ENCODE measurements at regions not wholly inside any gene's neighbourhood (a gene's known extent, or its start where the extent isn't known, plus 50 kb on each side); places are given as distances from the start of the nearest gene placed in this dataset.
"Not testable (repeated sequence)": the region's sequence is repeated elsewhere in the genome, so short reads cannot be mapped to it uniquely, and the experiment has no call there.

GRCh38 chr15:25989327-25989726 lies 126.2 kb upstream of the ATP10A start:
- DNase-seq (ENCODE audit: insufficient read length, low spot score) (no peak), FAIRE-seq (no peak)
- TF ChIP-seq, protein P1, sequence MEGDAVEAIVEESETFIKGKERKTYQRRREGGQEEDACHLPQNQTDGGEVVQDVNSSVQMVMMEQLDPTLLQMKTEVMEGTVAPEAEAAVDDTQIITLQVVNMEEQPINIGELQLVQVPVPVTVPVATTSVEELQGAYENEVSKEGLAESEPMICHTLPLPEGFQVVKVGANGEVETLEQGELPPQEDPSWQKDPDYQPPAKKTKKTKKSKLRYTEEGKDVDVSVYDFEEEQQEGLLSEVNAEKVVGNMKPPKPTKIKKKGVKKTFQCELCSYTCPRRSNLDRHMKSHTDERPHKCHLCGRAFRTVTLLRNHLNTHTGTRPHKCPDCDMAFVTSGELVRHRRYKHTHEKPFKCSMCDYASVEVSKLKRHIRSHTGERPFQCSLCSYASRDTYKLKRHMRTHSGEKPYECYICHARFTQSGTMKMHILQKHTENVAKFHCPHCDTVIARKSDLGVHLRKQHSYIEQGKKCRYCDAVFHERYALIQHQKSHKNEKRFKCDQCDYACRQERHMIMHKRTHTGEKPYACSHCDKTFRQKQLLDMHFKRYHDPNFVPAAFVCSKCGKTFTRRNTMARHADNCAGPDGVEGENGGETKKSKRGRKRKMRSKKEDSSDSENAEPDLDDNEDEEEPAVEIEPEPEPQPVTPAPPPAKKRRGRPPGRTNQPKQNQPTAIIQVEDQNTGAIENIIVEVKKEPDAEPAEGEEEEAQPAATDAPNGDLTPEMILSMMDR (IDR thresholded peaks at IDR 0.05; ENCODE audit: insufficient read depth, missing control alignments) = no peak

DNA sequence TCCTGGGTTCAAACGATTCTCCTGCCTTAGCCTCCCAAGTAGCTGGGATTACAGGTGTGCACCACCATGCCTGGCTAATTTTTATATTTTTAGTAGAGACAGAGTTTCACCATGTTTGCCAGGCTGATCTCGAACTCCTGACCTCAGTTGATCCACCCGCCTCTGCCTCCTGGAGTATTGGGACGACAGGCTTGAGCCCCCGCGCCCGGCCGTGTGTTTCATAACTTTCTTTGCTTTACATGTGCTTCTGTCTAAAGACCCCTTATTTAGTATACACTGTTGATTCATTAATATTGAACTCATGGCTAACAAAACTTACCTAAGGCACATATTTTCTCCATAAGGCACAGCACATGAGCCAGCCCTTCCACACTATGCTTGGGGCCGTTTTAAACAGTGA lies 125.6 kb upstream of the ATP10A start:
- DNase-seq (ENCODE audit: insufficient read length, low spot score); FAIRE-seq: not testable (repeated sequence)

GRCh38 chr15:25987638-25988037 lies 124.5 kb upstream of the ATP10A start:
- DNase-seq (ENCODE audit: insufficient read length, low spot score) = no peak
- TF ChIP-seq, protein P1 (IDR thresholded peaks at IDR 0.05; ENCODE audit: insufficient read depth, missing control alignments) = no peak
- FAIRE-seq = no peak

GRCh38 chr15:25985165-25985564 lies 122.0 kb upstream of the ATP10A start:
- DNase-seq (ENCODE audit: insufficient read length, low spot score) (no peak), FAIRE-seq (no peak)
- TF ChIP-seq, protein P1 (IDR thresholded peaks at IDR 0.05; ENCODE audit: insufficient read depth, missing control alignments) = no peak

- FAIRE-seq (no peak), DNase-seq (ENCODE audit: insufficient read length, low spot score) (no peak)
- TF ChIP-seq, protein P1 (IDR thresholded peaks at IDR 0.05; ENCODE audit: insufficient read depth, missing control alignments) = no peak
These were observed 119.6 kb upstream of the ATP10A start for GRCh38 chr15:25982736-25983135.

DNA sequence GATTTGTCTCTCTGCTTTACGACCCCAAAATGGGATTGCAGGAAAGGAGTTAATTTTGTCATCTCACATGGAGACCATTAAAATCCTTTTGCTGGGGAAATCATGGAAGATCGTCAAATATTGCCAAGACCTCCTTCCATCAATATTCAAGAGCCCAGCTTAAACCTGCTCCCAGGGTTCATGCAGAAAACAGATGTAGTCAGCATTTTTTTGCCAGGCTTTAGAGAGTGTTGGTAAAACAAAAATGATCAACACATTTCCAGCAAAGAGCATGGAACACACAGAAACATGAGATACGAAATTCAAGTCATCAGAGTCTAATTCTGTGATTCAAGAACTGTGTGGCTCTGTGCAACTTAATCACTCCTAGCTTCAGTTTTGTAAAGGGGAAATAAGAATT lies 118.0 kb upstream of the ATP10A start:
- TF ChIP-seq, protein P1 (IDR thresholded peaks at IDR 0.05; ENCODE audit: insufficient read depth, missing control alignments) = no peak
- DNase-seq (ENCODE audit: insufficient read length, low spot score) (no peak), FAIRE-seq (no peak)

DNA sequence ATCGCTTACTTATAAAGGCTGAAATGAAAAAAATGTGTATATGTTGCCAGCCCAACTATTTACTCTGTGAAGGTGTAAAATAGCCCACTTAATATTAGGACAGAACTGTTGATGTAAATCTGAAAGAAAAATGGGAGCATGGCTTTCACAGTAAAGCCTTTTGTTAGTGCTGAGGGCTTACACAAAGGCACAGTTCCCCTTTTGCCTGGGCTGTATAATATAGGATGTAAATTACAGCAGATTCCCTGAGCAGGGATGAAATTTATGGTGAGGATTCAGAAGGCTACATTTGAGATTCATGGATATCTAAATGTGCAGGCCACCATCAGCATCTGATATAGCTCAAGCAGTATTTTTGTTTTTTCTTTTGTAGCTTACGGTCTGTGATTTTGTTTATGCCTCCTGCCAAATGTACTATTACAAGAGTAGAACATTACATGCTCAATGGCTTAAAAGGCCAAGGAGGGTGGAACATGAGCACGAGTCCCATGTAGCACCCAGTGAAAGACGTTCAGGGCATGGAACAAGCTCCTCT lies 109.1 kb upstream of the ATP10A start:
- TF ChIP-seq, protein P1 (IDR thresholded peaks at IDR 0.05; ENCODE audit: insufficient read depth, missing control alignments) = no peak
- no peak for DNase-seq (ENCODE audit: insufficient read length, low spot score)
- no peak for FAIRE-seq

GRCh38 chr15:25971053-25971452 lies 107.9 kb upstream of the ATP10A start:
- FAIRE-seq (no peak), DNase-seq (ENCODE audit: insufficient read length, low spot score) (no peak)
- TF ChIP-seq, protein P1 (IDR thresholded peaks at IDR 0.05; ENCODE audit: insufficient read depth, missing control alignments) = no peak
